ENCODE measurements at regions not wholly inside any gene's neighbourhood (a gene's known extent, or its start where the extent isn't known, plus 50 kb on each side); places are given as distances from the start of the nearest gene placed in this dataset.
"Not testable (repeated sequence)": the region's sequence is repeated elsewhere in the genome, so short reads cannot be mapped to it uniquely, and the experiment has no call there.

DNA sequence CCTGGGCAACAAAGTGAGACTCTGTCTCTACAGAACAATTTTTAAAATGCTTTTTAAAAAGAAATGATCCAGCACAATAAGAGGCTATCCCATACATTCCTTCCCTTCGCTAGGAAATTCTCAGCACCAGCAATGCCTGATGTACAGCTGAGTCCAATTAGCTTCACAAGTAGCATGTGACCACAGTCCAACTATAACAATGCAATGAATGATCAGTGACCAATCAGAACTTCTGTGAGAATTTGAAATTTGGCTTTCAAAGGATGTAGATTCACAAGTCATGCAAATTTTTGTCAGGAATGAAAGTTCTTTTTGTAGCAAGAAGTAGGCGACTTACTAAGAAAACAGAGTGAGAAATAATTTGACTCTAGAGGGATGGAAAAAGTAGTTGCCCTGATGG, 278.5 kb upstream of the UGT8 start:
- Histone ChIP-seq H3K4me3 (no peak overlapping the region), H3K27ac (no peak overlapping the region), H3K36me3 (no peaks in the 10 kb centered on the region), H3K9me3 (no peaks in the 10 kb centered on the region), H3K4me1 (no peaks in the 10 kb centered on the region), H3K27me3 (no peaks in the 10 kb centered on the region)
- intact Hi-C loops (cut with DNase I): no loop called here
- TF ChIP-seq, protein P1, sequence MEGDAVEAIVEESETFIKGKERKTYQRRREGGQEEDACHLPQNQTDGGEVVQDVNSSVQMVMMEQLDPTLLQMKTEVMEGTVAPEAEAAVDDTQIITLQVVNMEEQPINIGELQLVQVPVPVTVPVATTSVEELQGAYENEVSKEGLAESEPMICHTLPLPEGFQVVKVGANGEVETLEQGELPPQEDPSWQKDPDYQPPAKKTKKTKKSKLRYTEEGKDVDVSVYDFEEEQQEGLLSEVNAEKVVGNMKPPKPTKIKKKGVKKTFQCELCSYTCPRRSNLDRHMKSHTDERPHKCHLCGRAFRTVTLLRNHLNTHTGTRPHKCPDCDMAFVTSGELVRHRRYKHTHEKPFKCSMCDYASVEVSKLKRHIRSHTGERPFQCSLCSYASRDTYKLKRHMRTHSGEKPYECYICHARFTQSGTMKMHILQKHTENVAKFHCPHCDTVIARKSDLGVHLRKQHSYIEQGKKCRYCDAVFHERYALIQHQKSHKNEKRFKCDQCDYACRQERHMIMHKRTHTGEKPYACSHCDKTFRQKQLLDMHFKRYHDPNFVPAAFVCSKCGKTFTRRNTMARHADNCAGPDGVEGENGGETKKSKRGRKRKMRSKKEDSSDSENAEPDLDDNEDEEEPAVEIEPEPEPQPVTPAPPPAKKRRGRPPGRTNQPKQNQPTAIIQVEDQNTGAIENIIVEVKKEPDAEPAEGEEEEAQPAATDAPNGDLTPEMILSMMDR (IDR thresholded peaks at IDR 0.05): no peak
- no peak for DNase-seq (ENCODE audit: low spot score in 2 of 2)

DNA sequence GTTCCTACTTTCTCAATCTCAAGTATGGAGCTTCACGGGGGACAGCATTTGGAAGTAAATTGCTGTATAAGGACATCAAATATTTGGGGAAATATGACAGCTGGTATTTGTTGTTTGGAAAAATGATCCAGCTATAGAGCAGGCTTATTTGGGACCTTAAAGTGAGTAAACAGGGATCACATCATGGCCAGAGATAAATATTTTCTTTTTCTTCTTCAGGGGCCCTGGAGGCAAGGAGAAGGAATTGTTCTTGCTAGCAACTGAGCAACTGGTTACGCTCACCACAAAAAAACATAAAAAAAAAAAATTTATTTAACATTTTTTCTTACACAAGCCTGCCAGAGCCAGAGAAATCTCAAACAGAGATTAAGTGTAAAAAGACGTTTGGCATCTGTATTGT, 277.2 kb upstream of the UGT8 start:
- no peaks in the 10 kb centered on the region for H3K36me3 ChIP-seq
- TF ChIP-seq, protein P1 (IDR thresholded peaks at IDR 0.05): no peak
- intact Hi-C loops (cut with DNase I): no loop called here
- no peaks in the 10 kb centered on the region for H3K4me1 ChIP-seq
- DNase-seq (ENCODE audit: low spot score in 2 of 2): no peak
- no peak overlapping the region for H3K4me3 ChIP-seq
- no peak overlapping the region for H3K27ac ChIP-seq
- no peaks in the 10 kb centered on the region for H3K9me3 ChIP-seq
- no peaks in the 10 kb centered on the region for H3K27me3 ChIP-seq

DNA sequence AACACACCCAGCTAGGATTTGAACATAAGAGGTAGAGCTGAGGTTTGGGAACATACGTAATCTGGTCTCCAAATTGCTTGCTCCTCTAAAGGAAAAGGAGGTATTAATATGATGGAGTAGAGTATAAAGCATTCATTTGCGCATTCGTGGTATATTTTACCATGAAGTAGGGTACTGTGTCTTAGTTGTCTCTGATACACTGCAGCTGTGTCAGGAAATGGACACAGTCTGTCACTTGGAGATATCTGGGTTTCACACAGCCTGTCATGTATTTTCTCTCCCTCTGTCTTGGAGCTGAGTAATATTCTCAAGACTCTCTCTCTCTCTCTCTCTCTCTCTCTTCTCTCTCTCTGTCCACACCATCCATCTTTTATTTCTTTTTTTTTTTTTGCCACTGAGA, 274.8 kb upstream of the UGT8 start:
- no peaks in the 10 kb centered on the region for H3K9me3 ChIP-seq
- TF ChIP-seq, protein P1 (IDR thresholded peaks at IDR 0.05): no peak
- H3K27ac ChIP-seq: no peak overlapping the region
- no peaks in the 10 kb centered on the region for H3K36me3 ChIP-seq
- H3K27me3 ChIP-seq: no peaks in the 10 kb centered on the region
- intact Hi-C loops (cut with DNase I): no loop called here
- no peak overlapping the region for H3K4me3 ChIP-seq
- no peak for DNase-seq (ENCODE audit: low spot score in 2 of 2)
- H3K4me1 ChIP-seq: no peaks in the 10 kb centered on the region

DNA sequence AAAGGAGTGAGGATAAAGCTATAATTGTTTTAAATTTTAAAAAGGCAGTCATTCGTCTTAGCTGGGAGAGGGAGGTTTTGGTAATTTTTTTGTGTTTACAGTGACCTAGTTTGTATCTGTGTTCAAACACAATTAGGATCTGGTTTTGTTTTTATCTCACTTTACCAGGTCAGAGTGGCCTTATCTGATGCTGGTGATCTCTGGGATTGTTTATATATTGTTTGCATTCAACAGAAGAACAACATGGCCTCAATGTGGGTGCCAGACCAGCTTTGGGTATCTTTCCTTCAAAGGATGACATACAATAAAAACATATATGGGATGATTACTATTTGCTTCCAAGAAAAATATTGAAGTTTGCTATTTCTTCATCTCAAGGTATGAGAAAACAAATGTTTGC, 272.2 kb upstream of the UGT8 start:
- H3K9me3 ChIP-seq: no peaks in the 10 kb centered on the region
- DNase-seq (ENCODE audit: low spot score in 2 of 2): no peak
- intact Hi-C loops (cut with DNase I): no loop called here
- no peaks in the 10 kb centered on the region for H3K27me3 ChIP-seq
- no peaks in the 10 kb centered on the region for H3K36me3 ChIP-seq
- H3K4me1 ChIP-seq: no peaks in the 10 kb centered on the region
- H3K4me3 ChIP-seq: no peak overlapping the region
- H3K27ac ChIP-seq: no peak overlapping the region
- TF ChIP-seq, protein P1 (IDR thresholded peaks at IDR 0.05): no peak

DNA sequence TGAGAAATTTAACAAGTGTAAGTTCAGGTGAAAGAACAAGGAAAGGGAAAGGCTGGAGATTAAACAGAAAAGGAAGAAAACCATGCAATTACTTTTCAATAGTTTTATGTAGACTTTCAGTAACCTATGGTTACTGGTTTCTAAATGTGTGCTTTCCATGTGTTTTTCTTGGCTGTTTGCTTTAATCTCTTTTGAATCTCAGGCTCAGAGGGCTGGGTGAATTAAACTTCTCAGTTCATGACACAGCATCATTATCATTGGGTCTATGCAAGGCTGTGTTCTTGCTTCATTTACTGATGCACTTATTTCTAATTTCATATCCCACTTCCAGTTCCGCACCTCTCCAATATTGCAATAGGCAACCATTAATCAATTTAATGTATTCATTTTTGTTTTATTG, 266.5 kb upstream of the UGT8 start:
- TF ChIP-seq, protein P1 (IDR thresholded peaks at IDR 0.05): no peak

DNA sequence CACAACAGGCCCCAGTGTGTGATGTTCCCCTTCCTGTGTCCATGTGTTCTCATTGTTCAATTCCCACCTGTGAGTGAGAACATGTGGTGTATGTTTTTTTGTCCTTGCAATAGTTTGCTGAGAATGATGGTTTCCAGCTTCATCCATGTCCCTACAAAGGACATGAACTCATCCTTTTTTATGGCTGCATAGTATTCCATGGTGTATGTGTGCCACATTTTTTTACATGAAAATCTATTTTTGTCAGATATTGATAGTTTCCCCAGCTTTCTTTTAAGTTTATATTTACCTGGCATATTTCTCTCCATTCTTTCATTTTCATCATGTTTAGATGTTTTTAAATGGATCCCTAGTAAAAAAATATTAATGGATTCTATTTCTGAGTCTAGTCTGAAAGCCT, 264.2 kb upstream of the UGT8 start:
- H3K4me3 ChIP-seq; H3K27me3 ChIP-seq; H3K27ac ChIP-seq; intact Hi-C loops (cut with DNase I); DNase-seq (ENCODE audit: low spot score in 2 of 2); H3K4me1 ChIP-seq; H3K9me3 ChIP-seq; H3K36me3 ChIP-seq: not testable (repeated sequence)

More for the DNA sequence above, 266.5 kb upstream of the UGT8 start:
- Histone ChIP-seq H3K27ac (no peak overlapping the region), H3K4me1 (no peaks in the 10 kb centered on the region), H3K9me3 (no peaks in the 10 kb centered on the region), H3K36me3 (no peaks in the 10 kb centered on the region), H3K27me3 (no peaks in the 10 kb centered on the region), H3K4me3 (no peak overlapping the region)
- no peak for DNase-seq (ENCODE audit: low spot score in 2 of 2)
- intact Hi-C loops (cut with DNase I): no loop called here

All from ascending aorta (tissue), 2 donors.